HCT116 (cell line): ENCODE measurements at regions not wholly inside any gene's neighbourhood (a gene's known extent, or its start where the extent isn't known, plus 50 kb on each side); places are given as distances from the start of the nearest gene placed in this dataset.
A peak's percentile ranks its signal among the peaks of the same experiment; 100 is the strongest.

Experiments
- ATAC-seq: fragments of 200-7000 bp; cut with Tn5 transposase; 2 replicates; pipeline ENCODE4 v1.9.1; 2020; ENCODE audit warnings: mild to moderate bottlenecking, moderate library complexity
- BruUV-seq: library from RNA; stranded (reverse); fragments of 400-500 nt; replicated peaks from 2 replicates; lab custom pipeline; 2021; lab: Mats Ljungman, UMichigan
- CTCF ChIA-PET: fragments of 300-600 bp; sonication (Branson Sonifier 250); formaldehyde crosslinking; loops from one replicate; lab custom pipeline; 2021; ENCODE audit warnings: antibody characterized with exemption; lab: Charles Lee
- POLR2A ChIA-PET: fragments of 300-600, 350-600 bp; sonication (Branson Sonifier 250); formaldehyde crosslinking; loops from one replicate; lab custom pipeline; 2021; ENCODE audit warnings: antibody characterized with exemption; lab: Charles Lee
- RAD21 ChIA-PET, 2 experiments: fragments of 300-600 bp; sonication (Branson Sonifier 250); formaldehyde crosslinking; loops; one replicate each; lab custom pipeline; 2023; ENCODE audit warnings: low total read pairs in 2 of 2; ENCODE audit not compliant: uncharacterized antibody in 2 of 2, unreplicated experiment in 2 of 2, low non-redundant PET in 1 of 2; lab: Charles Lee
- DNase-seq: peaks from one replicate; pipeline ENCODE4 v3.0.0-alpha.2; 2010; ENCODE audit warnings: low read depth, low spot score
- H2AFZ ChIP-seq: fragments of 200-600 bp; shearing (Covaris generic), sonication (generic); 2 replicates; pipeline ENCODE4 v1.6.1; 2017; ENCODE audit warnings: low read depth, mixed run types, mixed read lengths, antibody characterized with exemption, low read length; ENCODE audit not compliant: poor library complexity, severe bottlenecking
- H3K27ac ChIP-seq: 2 replicates; pipeline ENCODE4 v1.5.1; 2012; ENCODE audit warnings: low read depth, low read length
- H3K27me3 ChIP-seq: fragments of 200-600 bp; sonication (generic); 2 replicates; pipeline ENCODE4 v1.6.1; 2016; ENCODE audit warnings: mixed run types, low read length, mixed read lengths; ENCODE audit not compliant: insufficient read depth
- H3K36me3 ChIP-seq, 2 experiments: fragments of 200-500 bp in 1 of 2; fragments of 200-600 bp in 1 of 2; sonication (Bioruptor generic) in 1 of 2; sonication (generic) in 1 of 2; 2 replicates each; pipeline versions ENCODE4 v1.5.1 to v1.6.1; 2014 to 2016; ENCODE audit warnings: low read length in 2 of 2, inconsistent platforms in 1 of 2, mixed read lengths in 1 of 2, mixed run types in 1 of 2; ENCODE audit not compliant: insufficient read depth in 2 of 2, control insufficient read depth in 1 of 2
- H3K4me1 ChIP-seq, 2 experiments: fragments of 200-600 bp in 1 of 2; sonication (generic) in 1 of 2; 2 replicates each; pipeline versions ENCODE4 v1.5.1 to v1.6.1; 2012 to 2017; ENCODE audit warnings: low read length in 2 of 2, inconsistent platforms in 1 of 2, mild to moderate bottlenecking in 1 of 2, mixed read lengths in 1 of 2, mixed run types in 1 of 2, moderate library complexity in 1 of 2; ENCODE audit not compliant: insufficient read depth in 2 of 2, control insufficient read depth in 1 of 2
- H3K4me2 ChIP-seq: fragments of 200-600 bp; sonication (generic); 2 replicates; pipeline ENCODE4 v1.6.1; 2017; ENCODE audit warnings: mixed run types, low read length, mixed read lengths
- H3K4me3 ChIP-seq, 2 experiments: fragments of 200-600 bp in 1 of 2; sonication (generic) in 1 of 2; replicated peaks in 1 of 2; 2 replicates each; pipeline ENCODE4 v1.5.1; 2011 to 2016; ENCODE audit warnings: low read length in 2 of 2, control low read depth in 1 of 2, low read depth in 1 of 2, mild to moderate bottlenecking in 1 of 2, mixed read lengths in 1 of 2, mixed run types in 1 of 2
- H3K79me2 ChIP-seq: fragments of 200-600 bp; sonication (generic); 2 replicates; pipeline ENCODE4 v1.6.1; 2017; ENCODE audit warnings: mild to moderate bottlenecking, mixed run types, low read length, moderate library complexity, mixed read lengths; ENCODE audit not compliant: insufficient read depth
- H3K9ac ChIP-seq: fragments of 200-600 bp; sonication (generic); 2 replicates; pipeline ENCODE4 v1.6.1; 2016; ENCODE audit warnings: low read length, mixed read lengths
- H3K9me2 ChIP-seq: fragments of 200-600 bp; sonication (generic), shearing (Covaris generic); 2 replicates; pipeline ENCODE4 v1.6.1; 2017; ENCODE audit warnings: mixed run types, mild to moderate bottlenecking, moderate library complexity; ENCODE audit not compliant: insufficient read depth
- H3K9me3 ChIP-seq, 2 experiments: fragments of 200-500 bp in 1 of 2; fragments of 200-600 bp in 1 of 2; sonication (Bioruptor generic) in 1 of 2; sonication (generic) in 1 of 2; 2 replicates each; pipeline ENCODE4 v1.6.1; 2014 to 2017; ENCODE audit warnings: low read length in 2 of 2, mixed read lengths in 2 of 2, inconsistent platforms in 1 of 2, low read depth in 1 of 2, mild to moderate bottlenecking in 1 of 2, mixed run types in 1 of 2, moderate library complexity in 1 of 2; ENCODE audit not compliant: control insufficient read depth in 1 of 2, insufficient read depth in 1 of 2
- H4K20me1 ChIP-seq: fragments of 200-600 bp; sonication (generic), shearing (Covaris generic); 2 replicates; pipeline ENCODE4 v1.6.1; 2017; ENCODE audit warnings: mixed run types, mild to moderate bottlenecking, moderate library complexity; ENCODE audit not compliant: insufficient read depth
- CBX3 ChIP-seq: IDR thresholded peaks from 2 replicates; pipeline ENCODE4 v1.6.1; 2012; ENCODE audit warnings: low read depth
- CEBPB ChIP-seq: IDR thresholded peaks from 2 replicates; pipeline ENCODE4 v1.6.1; 2012; ENCODE audit warnings: low read depth
- CTCF ChIP-seq, 3 experiments: fragments of 200-600 bp in 1 of 3; sonication (generic) in 1 of 3; IDR thresholded peaks in 2 of 3; conservative IDR thresholded peaks in 1 of 3; 2 replicates each; pipeline ENCODE4 v1.5.1; 2012 to 2017; ENCODE audit warnings: low read depth in 2 of 3, low read length in 2 of 3, antibody characterized with exemption in 1 of 3, borderline replicate concordance in 1 of 3, control low read depth in 1 of 3, mild to moderate bottlenecking in 1 of 3, mixed read lengths in 1 of 3, mixed run types in 1 of 3, moderate library complexity in 1 of 3; ENCODE audit not compliant: insufficient read depth in 1 of 3
- EZH2phosphoT487 ChIP-seq: fragments of 200-600 bp; IDR thresholded peaks from 2 replicates; pipeline ENCODE4 v1.6.1; 2018; ENCODE audit warnings: antibody characterized with exemption, borderline replicate concordance
- FOSL1 ChIP-seq: IDR thresholded peaks from 2 replicates; pipeline ENCODE4 v1.6.1; 2012; ENCODE audit warnings: low read depth
- JUND ChIP-seq: IDR thresholded peaks from 2 replicates; pipeline ENCODE4 v1.6.1; 2012
- MAX ChIP-seq: IDR thresholded peaks from 2 replicates; pipeline ENCODE4 v1.6.1; 2012
- POLR2AphosphoS5 ChIP-seq: IDR thresholded peaks from 2 replicates; pipeline ENCODE4 v1.6.1; 2011; ENCODE audit warnings: mild to moderate bottlenecking, low read depth, low read length, moderate library complexity
- RAD21 ChIP-seq: IDR thresholded peaks from 2 replicates; pipeline ENCODE4 v1.6.1; 2012; ENCODE audit warnings: low read depth, mild to moderate bottlenecking
- REST ChIP-seq: IDR thresholded peaks from 2 replicates; pipeline ENCODE4 v1.6.1; 2012; ENCODE audit warnings: low read depth
- SRF ChIP-seq: IDR thresholded peaks from 2 replicates; pipeline ENCODE4 v1.6.1; 2012; ENCODE audit warnings: low read depth
- YY1 ChIP-seq: IDR thresholded peaks from 2 replicates; pipeline ENCODE4 v1.6.1; 2011; ENCODE audit warnings: low read length, low read depth, moderate library complexity, mild to moderate bottlenecking; ENCODE audit not compliant: insufficient replicate concordance; ENCODE audit errors: extremely low read depth
- intact Hi-C: fragments of 100-400 bp; cut with micrococcal nuclease; formaldehyde crosslinking; loops from 2 replicates; pipeline ENCODE4 v1.10.0; 2022

GRCh38 chr2:223260681-223261080 is 208.7 kb downstream of the KCNE4 start:
- Histone ChIP-seq H3K9ac (no peak overlapping the region), H4K20me1 (no peaks in the 10 kb centered on the region), H3K9me2 (no peaks in the 10 kb centered on the region), H3K4me1 (peaks cover 18 to 35% of the 10 kb centered on the region in 2 experiments), H3K27me3 (no peaks in the 10 kb centered on the region), H3K4me3 (no peak overlapping the region), H3K27ac (no peak overlapping the region)
- intact Hi-C loops, result no loop called here
- no TSS peak for BruUV-seq
- TF ChIP-seq POLR2AphosphoS5 (no peak), CEBPB (no peak), EZH2phosphoT487 (no peak), CTCF (IDR thresholded peaks at IDR 0.05 in 2 of 3, conservative IDR thresholded peaks at IDR 0.05 in 1 of 3; ENCODE audit: borderline replicate concordance in 1 of 3, insufficient read depth in 1 of 3, low read depth in 2 of 3, low read length in 2 of 3) (no peak), YY1 (no peak), JUND (no peak)
- TF ChIP-seq, all 23 proteins: peak for 0
- ChIA-PET POLR2A (no interaction called here), RAD21 (no interaction called here), CTCF (no interaction called here)
- H3K79me2 ChIP-seq, result no peaks in the 10 kb centered on the region
- no peaks in the 10 kb centered on the region; a peak in 2 of 4 replicates for H3K9me3 ChIP-seq
- no peak overlapping the region for H2AFZ ChIP-seq
- no peak for ATAC-seq
- no peaks in the 10 kb centered on the region for H3K36me3 ChIP-seq
- H3K4me2 ChIP-seq, result no peak overlapping the region
- no peak for DNase-seq

GRCh38 chr2:223262946-223263345 is 211.0 kb downstream of the KCNE4 start:
- DNase-seq, result peak; percentile 69
- POLR2A ChIA-PET, result no interaction called here
- no TSS peak for BruUV-seq
- ATAC-seq, result peak; percentile 97
- no peaks in the 10 kb centered on the region for H3K79me2 ChIP-seq
- peak overlapping the region; percentile 53 for H2AFZ ChIP-seq
- H4K20me1 ChIP-seq, result no peaks in the 10 kb centered on the region
- RAD21 ChIA-PET, result no interaction called here
- H3K36me3 ChIP-seq, result no peaks in the 10 kb centered on the region
- H3K4me2 ChIP-seq, result peak overlapping the region; percentile 72
- intact Hi-C loops, result no loop called here
- H3K9me3 ChIP-seq, result no peaks in the 10 kb centered on the region; a peak in 1 of 4 replicates
- H3K27me3 ChIP-seq, result no peaks in the 10 kb centered on the region
- H3K9me2 ChIP-seq, result no peaks in the 10 kb centered on the region
- H3K27ac ChIP-seq, result peak overlapping the region; percentile 59
- H3K4me3 ChIP-seq, result peak overlapping the region in 1 of 2 experiments; percentile 25; a peak in 2 of 4 replicates
- H3K4me1 ChIP-seq, result peaks cover 18 to 35% of the 10 kb centered on the region in 2 experiments
- CTCF ChIA-PET, result interaction anchor here (0.8 kb wide), 1 partner anchor 16 kb away, joined by 3 read pairs; no protein-coding TSS in a partner anchor
- H3K9ac ChIP-seq, result peak overlapping the region; percentile 30
- TF ChIP-seq MAX, result peak; percentile 46; the same call in 1 of the 2 replicates
- 0 out of 2 replicates have a peak, but pooled peaks have one; percentile 6 for TF ChIP-seq RAD21
- peak; percentile 81 for TF ChIP-seq JUND
- TF ChIP-seq CBX3, result peak; percentile 75
- TF ChIP-seq SRF, result peak; percentile 14; the same call in 1 of the 2 replicates
- TF ChIP-seq FOSL1, result peak; percentile 73
- no peak for TF ChIP-seq REST
